ENCODE measurements at regions not wholly inside any gene's neighbourhood (a gene's known extent, or its start where the extent isn't known, plus 50 kb on each side); places are given as distances from the start of the nearest gene placed in this dataset.

DNA sequence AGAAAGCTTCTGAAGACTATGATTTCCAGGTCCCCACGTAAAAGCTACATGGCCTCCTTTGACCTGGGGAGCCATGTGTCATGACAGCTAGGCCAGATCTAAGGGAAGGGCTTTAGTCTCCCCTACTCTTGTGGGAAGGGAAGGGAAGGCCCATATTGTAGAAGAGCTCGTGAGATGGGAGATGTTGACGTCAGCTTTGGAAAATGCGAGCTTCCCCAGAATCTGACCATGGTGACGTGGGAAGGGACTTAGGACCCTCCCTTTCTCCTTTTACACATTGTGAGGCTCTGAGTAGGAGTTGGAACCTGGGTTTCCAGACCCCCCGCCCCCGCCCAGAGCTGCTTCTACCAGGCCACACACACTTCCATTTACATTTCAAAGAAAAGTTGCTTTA lies 165.5 kb downstream of the SYK start:
- Histone ChIP-seq H3K27me3 (ENCODE audit: control insufficient read depth, insufficient read depth, low read length) (no peaks in the 10 kb centered on the region), H3K4me1 (ENCODE audit: control insufficient read depth, insufficient read depth, low read length) (no peaks in the 10 kb centered on the region), H3K4me3 (ENCODE audit: low read depth in 2 of 2, low read length in 2 of 2) (no peak overlapping the region), H3K36me3 (ENCODE audit: control insufficient read depth, insufficient read depth, low read length) (no peaks in the 10 kb centered on the region), H3K9me3 (ENCODE audit: control insufficient read depth, insufficient read depth, low read depth, low read length) (no peaks in the 10 kb centered on the region), H3K27ac (ENCODE audit: low read length) (no peak overlapping the region)
- no peak for TF ChIP-seq POLR2AphosphoS5 (IDR thresholded peaks at IDR 0.05; ENCODE audit: low read depth, low read length)
- TF ChIP-seq CTCF (IDR thresholded peaks at IDR 0.05): no peak
- TF ChIP-seq SIN3A (IDR thresholded peaks at IDR 0.05; ENCODE audit: borderline replicate concordance, insufficient read depth, low read depth, low read length): no peak
- no peak for TF ChIP-seq REST (IDR thresholded peaks at IDR 0.05; ENCODE audit: insufficient read depth in 1 of 2, low read depth in 2 of 2, low read length in 1 of 2)
- TF ChIP-seq TCF7L2 (IDR thresholded peaks at IDR 0.05; ENCODE audit: low read depth, low read length): no peak
- ChIA-PET CTCF (interaction anchor here (0.6 kb wide), 1 partner anchor 460 kb away, joined by 3 read pairs; no protein-coding TSS in a partner anchor), POLR2A (no interaction called here)
- in situ Hi-C loops (cut with HindIII; ENCODE audit: low pct_unique_long_range_greater_than_20kb, low sequenced_read_pairs) (no loop called here), intact Hi-C loops (cut with micrococcal nuclease; ENCODE audit: unreplicated experiment) (no loop called here)
- DNase-seq (ENCODE audit: low read depth, low spot score): no peak
- ATAC-seq: no peak
- BruUV-seq (replicated peaks): no TSS peak

DNA sequence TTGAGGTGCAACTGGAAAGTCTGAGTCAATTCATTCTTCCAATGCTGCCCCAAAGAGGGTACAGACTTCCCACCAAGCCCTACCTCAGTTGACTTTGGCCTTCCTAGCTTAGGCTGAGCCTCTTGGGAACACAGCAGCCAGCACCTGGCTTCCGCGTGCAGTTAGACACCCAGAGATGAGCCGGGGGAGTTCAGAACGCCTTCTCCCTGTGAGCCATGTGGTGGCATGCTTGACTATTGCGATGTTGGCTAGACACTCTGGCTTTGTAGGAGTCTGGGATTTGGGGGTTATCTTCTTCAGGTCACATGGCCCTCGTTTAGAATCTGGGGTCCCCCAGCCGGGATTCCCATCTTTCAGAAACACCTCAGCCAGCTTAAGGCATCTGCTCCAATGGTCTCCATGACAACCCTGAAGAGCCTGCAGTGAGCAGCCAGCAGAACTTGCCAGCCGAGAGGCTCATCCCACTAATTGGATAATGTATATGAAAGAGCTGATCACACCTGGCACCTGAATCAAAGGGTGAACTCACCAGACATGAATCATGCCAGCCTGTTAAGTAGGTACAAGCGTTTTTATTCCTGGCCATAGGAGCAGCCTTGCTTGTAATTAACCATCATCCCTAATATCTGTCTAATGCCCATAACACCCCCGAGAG lies 167.5 kb downstream of the SYK start:
- BruUV-seq (replicated peaks): no TSS peak
- H3K27ac ChIP-seq (ENCODE audit: low read length): no peak overlapping the region
- in situ Hi-C loops (cut with HindIII; ENCODE audit: low pct_unique_long_range_greater_than_20kb, low sequenced_read_pairs): no loop called here

More for the DNA sequence above, 167.5 kb downstream of the SYK start:
- DNase-seq (ENCODE audit: low read depth, low spot score) (no peak), ATAC-seq (no peak)
- intact Hi-C loops (cut with micrococcal nuclease; ENCODE audit: unreplicated experiment): no loop called here
- Histone ChIP-seq H3K4me3 (ENCODE audit: low read depth in 2 of 2, low read length in 2 of 2) (no peak overlapping the region), H3K9me3 (ENCODE audit: control insufficient read depth, insufficient read depth, low read depth, low read length) (no peaks in the 10 kb centered on the region), H3K4me1 (ENCODE audit: control insufficient read depth, insufficient read depth, low read length) (no peaks in the 10 kb centered on the region), H3K36me3 (ENCODE audit: control insufficient read depth, insufficient read depth, low read length) (no peaks in the 10 kb centered on the region), H3K27me3 (ENCODE audit: control insufficient read depth, insufficient read depth, low read length) (no peaks in the 10 kb centered on the region)
- no peak for TF ChIP-seq REST (IDR thresholded peaks at IDR 0.05; ENCODE audit: insufficient read depth in 1 of 2, low read depth in 2 of 2, low read length in 1 of 2)
- TF ChIP-seq POLR2AphosphoS5 (IDR thresholded peaks at IDR 0.05; ENCODE audit: low read depth, low read length): no peak
- TF ChIP-seq SIN3A (IDR thresholded peaks at IDR 0.05; ENCODE audit: borderline replicate concordance, insufficient read depth, low read depth, low read length): no peak
- TF ChIP-seq TCF7L2 (IDR thresholded peaks at IDR 0.05; ENCODE audit: low read depth, low read length): no peak
- TF ChIP-seq CTCF (IDR thresholded peaks at IDR 0.05): no peak
- CTCF ChIA-PET: no interaction called here
- POLR2A ChIA-PET: no interaction called here
